MG63 (cell line): ENCODE measurements at regions not wholly inside any gene's neighbourhood (a gene's known extent, or its start where the extent isn't known, plus 50 kb on each side); places are given as distances from the start of the nearest gene placed in this dataset.
"Not testable (repeated sequence)": the region's sequence is repeated elsewhere in the genome, so short reads cannot be mapped to it uniquely, and the experiment has no call there.

Experiments
- DNase-seq: peaks from one replicate; pipeline ENCODE4 v3.0.0-alpha.2; 2020
- H3K27me3 ChIP-seq: fragments of 250-450 bp; sonication (Bioruptor Pico); 2 replicates; pipeline ENCODE4 v1.5.1; 2020; ENCODE audit warnings: mild to moderate bottlenecking, moderate library complexity
- H3K36me3 ChIP-seq: fragments of 250-450 bp; sonication (Bioruptor Pico); 2 replicates; pipeline ENCODE4 v1.5.1; 2020; ENCODE audit warnings: mild to moderate bottlenecking, moderate library complexity
- H3K4me3 ChIP-seq: fragments of 250-450 bp; sonication (Bioruptor Pico); 2 replicates; pipeline ENCODE4 v1.5.1; 2020; ENCODE audit warnings: mild to moderate bottlenecking, moderate library complexity
- H3K9me3 ChIP-seq: fragments of 250-450 bp; sonication (Bioruptor Pico); 2 replicates; pipeline ENCODE4 v1.5.1; 2020; ENCODE audit warnings: mild to moderate bottlenecking, moderate library complexity

DNA sequence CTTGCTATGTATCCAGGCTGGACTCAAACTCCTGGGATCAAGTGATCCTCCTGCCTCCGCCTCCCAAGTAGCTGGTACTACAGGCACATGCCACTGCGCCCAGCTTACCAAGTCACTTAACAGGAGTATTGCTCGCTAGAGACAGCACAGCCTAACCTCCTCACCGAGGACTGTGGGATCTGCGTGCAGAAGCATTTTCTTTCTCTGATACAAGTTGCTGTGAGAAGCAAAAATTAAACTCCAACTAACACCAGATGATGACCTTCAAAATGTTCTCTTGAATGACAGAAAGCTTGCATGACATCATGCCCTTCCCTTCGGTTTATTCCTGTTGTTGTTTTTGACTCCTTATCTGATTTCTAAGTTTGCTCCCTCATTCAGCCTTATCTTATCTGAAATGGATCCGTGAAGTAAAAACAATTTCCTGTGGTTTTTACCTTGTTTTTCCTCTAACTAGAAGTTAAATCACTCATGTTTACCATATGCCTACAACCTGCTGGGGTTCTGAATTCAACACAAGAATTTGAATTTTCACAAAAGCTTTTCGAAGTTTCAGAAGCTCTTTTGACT is 94.4 kb upstream of the KIF5B start:
- H3K36me3 ChIP-seq = no peaks in the 10 kb centered on the region
- H3K9me3 ChIP-seq = peaks cover 12% of the 10 kb centered on the region
- no peaks in the 10 kb centered on the region for H3K27me3 ChIP-seq
- H3K4me3 ChIP-seq = no peak overlapping the region
- no peak for DNase-seq

DNA sequence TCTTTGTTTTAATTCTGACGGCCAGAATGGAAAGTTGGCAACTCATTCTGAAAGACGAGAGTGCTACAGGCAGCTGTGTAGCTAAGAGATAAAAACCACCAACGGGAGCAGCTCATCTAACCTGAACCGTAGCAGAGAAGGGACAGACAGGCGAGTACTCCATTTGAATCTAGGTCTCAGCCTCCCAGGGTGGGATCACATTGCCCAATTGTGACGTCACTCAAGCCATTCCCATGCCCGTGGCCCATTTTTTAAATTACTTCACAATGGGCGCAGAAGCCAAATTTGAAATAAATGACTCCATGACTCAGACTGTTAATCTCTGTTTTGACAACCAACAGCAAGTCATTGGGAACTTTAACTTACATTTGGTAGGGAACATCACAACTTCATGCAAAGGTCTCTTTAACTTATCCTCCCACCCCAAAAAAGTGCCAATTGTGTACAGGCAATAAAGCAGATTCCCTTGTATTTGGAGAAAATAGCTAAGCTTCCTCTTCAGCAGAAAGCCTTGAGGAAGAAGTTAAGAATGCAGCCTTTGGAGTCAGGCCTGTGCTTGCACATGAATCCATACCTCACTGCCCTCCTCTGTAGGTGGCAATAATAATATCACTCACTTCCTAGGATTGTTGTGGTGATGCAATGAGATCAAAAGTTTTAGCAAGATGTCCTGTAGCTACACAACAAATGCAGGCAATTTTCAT is 93.2 kb upstream of the KIF5B start:
- Histone ChIP-seq H3K4me3 (peak overlapping the region; percentile 17), H3K27me3 (no peaks in the 10 kb centered on the region), H3K9me3 (peaks cover 12% of the 10 kb centered on the region), H3K36me3 (no peaks in the 10 kb centered on the region)
- peak; percentile 80 for DNase-seq

DNA sequence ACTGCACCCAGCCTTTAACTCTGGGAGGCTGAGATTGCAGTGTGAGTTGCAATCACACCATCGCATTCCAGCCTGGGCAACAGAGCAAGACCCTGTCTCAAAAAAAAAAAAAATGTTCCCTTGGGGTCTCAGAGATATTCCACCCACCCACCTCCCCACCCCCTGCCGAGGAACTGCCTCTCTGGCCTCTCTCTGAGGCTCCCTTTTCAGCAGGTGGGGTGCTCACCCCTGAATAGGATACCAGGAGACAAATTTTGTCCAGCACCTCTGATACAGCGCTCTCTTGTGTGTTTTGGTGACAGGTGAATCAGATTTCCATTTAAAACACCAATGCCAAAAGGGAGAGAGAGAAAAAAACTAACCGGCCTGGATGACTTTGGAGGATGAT is 92.6 kb upstream of the KIF5B start:
- Histone ChIP-seq H3K27me3 (no peaks in the 10 kb centered on the region), H3K4me3 (peak overlapping the region; percentile 17), H3K9me3 (peaks cover 12% of the 10 kb centered on the region), H3K36me3 (no peaks in the 10 kb centered on the region)
- DNase-seq = no peak

- Histone ChIP-seq H3K4me3 (no peak overlapping the region), H3K27me3 (no peaks in the 10 kb centered on the region), H3K36me3 (no peaks in the 10 kb centered on the region), H3K9me3 (peaks cover 2% of the 10 kb centered on the region; the same call in 1 of the 2 replicates)
- DNase-seq = no peak
Observed at GRCh38 chr10:32147730-32148129, 91.5 kb upstream of the KIF5B start.

DNA sequence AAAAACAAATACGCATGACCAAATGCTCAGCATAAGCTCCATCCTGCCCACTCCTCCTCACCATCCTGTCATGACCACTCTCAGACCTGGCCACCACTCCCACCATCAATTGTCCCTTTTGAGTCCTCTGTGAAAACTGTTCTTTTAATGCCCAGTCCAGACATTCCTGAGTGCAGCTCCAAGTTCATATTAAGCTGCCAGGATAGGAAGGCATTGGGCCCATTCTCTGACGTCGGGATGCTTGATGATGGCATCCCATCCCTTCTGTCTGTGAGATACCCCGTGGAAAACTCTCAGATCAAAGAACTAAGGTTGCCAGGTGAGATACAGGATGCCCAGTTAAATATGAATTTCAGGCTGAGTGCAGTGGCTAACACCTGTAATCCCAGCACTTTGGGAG is 89.9 kb upstream of the KIF5B start:
- Histone ChIP-seq H3K9me3 (no peaks in the 10 kb centered on the region), H3K36me3 (no peaks in the 10 kb centered on the region), H3K27me3 (no peaks in the 10 kb centered on the region), H3K4me3 (no peak overlapping the region)
- no peak for DNase-seq

DNA sequence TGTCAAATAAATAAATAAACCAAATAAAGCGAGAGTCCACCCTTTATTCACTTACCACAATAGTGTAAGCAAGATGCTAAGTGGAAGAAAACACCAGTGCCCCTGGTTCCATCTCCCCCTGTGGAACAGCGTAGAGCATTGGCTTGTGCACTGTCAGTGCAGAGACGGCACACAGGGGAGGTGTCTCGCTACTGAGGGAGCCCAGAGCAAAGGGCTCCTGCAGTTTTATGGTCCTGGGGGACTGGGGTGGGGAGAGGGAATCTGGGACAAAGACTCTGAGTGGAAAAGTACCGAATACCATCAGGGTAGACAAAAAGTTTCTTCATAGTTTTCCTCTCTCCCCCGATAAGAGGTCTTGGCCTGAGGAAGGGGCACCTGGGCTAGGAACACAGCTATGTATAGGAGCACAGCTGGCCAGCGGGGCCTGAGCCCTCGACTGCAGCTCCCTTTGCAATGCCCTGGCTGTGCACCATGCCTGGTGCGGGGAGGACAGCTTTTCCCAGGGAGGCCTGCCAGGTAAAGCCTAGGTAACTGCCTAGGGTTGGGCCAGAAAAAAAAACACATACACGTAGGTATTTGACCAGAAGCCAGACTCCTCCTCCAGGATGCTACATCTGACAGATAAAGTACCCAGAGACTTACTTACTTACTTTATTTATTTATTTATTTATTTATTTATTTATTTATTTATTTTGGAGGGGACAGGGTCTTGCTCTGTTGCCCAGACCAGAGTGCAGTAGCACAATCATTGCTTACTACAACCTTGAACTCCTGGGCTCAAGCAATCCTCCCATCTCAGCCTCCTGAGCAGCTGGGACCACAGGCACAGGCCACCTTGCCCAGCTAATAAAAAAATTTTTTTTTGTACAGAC is 88.8 kb upstream of the KIF5B start:
- H3K9me3 ChIP-seq = no peaks in the 10 kb centered on the region
- no peaks in the 10 kb centered on the region for H3K36me3 ChIP-seq
- H3K27me3 ChIP-seq = no peaks in the 10 kb centered on the region
- no peak overlapping the region for H3K4me3 ChIP-seq
- no peak for DNase-seq

DNA sequence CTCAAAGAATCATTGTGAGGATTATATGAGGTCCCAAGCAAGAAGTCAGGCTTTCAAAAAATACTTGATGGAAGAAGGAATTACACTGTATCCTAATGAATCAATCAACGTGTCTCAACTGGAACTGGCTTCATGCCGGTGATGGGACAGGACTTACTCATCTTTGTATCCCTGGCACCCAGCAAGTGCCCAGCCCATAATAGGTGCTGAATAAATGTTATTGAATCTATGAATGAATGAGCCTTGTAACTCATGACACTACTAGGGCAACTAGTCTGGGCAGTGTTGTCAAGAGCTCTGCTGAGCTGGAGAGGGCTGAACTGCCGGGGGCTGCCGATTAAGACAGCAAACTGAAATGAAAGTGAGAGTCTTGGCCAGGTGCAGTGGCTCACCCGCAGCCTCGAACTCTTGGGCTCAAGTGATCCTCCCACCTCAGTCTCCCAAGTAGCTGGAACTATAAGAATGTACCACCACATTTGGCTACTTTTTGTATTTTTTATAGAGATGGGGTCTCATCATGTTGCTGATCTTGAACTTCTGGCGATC is 87.2 kb upstream of the KIF5B start:
- peak; percentile 32 for DNase-seq
- Histone ChIP-seq H3K27me3 (no peaks in the 10 kb centered on the region), H3K4me3 (no peak overlapping the region), H3K9me3 (no peaks in the 10 kb centered on the region), H3K36me3 (no peaks in the 10 kb centered on the region)

DNA sequence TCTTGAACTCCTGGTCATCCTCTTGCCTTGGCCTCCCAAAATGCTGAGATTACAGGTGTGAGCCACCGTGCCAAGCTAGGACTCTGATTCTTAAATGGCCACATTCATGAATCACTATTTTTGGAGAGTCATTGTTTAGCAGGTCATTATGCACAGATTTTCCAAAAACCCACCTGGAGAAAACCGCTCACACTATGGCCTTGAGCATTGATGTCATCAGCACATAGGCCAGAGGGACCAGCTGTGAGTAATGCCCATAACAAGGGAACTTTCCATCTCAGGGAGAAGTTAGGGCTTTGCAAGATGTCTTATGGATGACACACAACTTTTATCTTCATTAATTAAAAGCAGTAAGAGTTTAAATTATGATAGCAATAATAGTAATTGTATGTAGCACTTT is 86.4 kb upstream of the KIF5B start:
- no peaks in the 10 kb centered on the region for H3K27me3 ChIP-seq
- no peaks in the 10 kb centered on the region for H3K36me3 ChIP-seq
- no peaks in the 10 kb centered on the region for H3K9me3 ChIP-seq
- no peak for DNase-seq
- no peak overlapping the region for H3K4me3 ChIP-seq

- no peak for DNase-seq
- Histone ChIP-seq H3K27me3 (no peaks in the 10 kb centered on the region), H3K9me3 (no peaks in the 10 kb centered on the region), H3K36me3 (no peaks in the 10 kb centered on the region), H3K4me3 (no peak overlapping the region)
Observed at GRCh38 chr10:32141018-32141807, 85.0 kb upstream of the KIF5B start.

DNA sequence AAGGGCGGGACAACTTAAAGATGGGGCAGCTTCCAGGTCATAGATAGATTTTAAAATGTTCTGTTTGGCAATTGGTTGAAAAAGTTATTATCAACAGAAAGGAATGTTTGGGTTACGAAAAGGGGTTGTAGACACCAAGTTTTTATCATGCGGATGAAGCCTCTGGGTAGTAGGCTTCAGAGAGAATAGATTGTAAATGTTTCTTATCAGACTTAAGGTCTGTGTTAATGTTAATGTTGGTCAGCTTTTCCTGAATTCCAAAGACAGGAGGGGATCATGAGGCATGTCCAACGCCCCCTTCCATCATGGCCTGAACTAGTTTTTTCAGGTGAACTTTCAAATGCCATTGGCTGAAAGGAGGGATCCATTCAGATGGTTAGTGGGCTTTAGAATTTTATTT is 84.2 kb upstream of the KIF5B start:
- DNase-seq = no peak
- Histone ChIP-seq H3K27me3 (no peaks in the 10 kb centered on the region), H3K4me3 (no peak overlapping the region), H3K36me3 (no peaks in the 10 kb centered on the region), H3K9me3 (no peaks in the 10 kb centered on the region)

DNA sequence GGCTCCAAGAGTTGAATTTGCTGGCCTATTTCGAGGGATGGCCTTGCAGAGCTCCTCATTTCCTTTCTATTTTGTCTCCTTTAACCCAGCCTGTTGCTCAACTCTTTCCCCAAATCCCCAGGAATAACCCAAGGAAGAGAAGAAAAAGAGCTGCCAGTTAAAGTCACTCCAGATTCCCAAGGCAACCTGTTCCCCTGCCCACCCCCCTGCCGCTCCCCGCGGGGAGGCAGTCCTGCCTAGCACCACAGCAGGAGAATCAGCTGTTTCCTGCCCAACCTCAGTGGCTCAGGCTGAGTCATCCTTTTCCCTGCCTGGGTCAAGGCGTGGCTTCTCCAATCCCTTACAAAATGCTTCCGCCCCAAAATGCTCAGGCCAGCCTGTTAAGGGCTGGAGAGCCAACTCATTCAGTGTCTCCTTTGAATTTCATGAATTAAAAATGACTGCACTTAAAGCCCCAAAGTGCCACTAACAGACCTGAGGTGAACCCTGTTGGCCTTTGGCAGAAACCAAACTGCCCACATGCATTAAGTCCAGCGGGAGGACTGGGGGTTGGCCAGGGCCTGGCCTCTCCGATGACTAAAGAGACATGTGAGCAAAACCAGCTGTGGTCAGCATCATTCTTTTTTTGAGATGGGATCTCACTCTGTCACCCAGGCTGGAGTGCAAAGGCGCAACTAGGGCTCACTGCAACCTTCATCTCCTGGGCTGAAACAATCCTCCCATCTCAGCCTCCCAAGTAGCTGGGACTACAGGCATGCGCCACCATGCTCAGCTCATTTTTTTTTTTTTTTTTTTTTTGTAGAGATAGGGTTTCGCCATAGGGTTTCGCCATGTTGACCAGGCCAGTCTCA is 83.2 kb upstream of the KIF5B start:
- no peaks in the 10 kb centered on the region for H3K9me3 ChIP-seq
- H3K36me3 ChIP-seq = no peaks in the 10 kb centered on the region
- DNase-seq = peak; percentile 98
- H3K4me3 ChIP-seq = no peak overlapping the region
- H3K27me3 ChIP-seq = no peaks in the 10 kb centered on the region

DNA sequence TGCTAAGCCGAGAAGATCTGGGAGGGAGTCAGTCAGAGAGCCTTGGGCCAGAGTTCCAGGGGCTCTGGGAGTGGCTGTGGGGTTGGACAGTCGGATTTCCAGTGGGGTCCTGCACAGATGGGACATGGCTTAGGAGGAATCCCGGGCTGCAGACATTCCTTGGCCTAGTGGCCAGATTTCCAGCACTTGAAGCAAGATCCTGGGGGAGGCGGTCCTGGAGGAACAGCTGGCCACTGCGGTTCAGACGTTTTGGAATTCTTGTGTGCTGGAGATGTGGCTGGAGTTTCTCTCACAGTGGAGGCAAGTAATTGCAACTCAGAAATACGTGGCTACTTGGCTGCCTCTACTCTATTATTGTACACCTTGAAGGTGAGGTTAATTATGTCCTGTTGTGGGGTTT is 80.7 kb upstream of the KIF5B start:
- not testable (repeated sequence) for DNase-seq

DNA sequence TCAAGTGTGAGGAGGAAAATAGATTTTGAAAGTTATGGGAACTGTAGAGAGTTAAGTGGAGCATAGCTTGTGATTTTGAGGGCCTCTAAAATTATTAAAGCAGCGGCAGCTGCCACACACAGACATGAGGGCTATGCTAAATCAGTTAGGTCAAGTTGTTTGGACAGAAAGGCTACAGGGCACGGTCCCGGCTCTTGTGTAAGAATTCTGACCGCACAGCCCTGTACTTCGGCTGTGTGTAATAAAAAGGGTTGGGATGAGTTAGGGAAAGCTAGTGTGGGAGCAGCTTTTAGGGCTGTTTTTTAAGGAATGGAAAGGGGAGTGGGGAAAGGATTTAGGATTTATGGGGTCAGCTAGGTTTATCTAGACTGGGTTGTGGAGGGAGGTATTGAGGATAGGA is 79.6 kb upstream of the KIF5B start:
- not testable (repeated sequence) for H3K9me3 ChIP-seq, H3K27me3 ChIP-seq, H3K36me3 ChIP-seq, H3K4me3 ChIP-seq, DNase-seq

More for the DNA sequence above, 80.7 kb upstream of the KIF5B start:
- not testable (repeated sequence) for H3K9me3 ChIP-seq, H3K27me3 ChIP-seq, H3K4me3 ChIP-seq, H3K36me3 ChIP-seq

DNA sequence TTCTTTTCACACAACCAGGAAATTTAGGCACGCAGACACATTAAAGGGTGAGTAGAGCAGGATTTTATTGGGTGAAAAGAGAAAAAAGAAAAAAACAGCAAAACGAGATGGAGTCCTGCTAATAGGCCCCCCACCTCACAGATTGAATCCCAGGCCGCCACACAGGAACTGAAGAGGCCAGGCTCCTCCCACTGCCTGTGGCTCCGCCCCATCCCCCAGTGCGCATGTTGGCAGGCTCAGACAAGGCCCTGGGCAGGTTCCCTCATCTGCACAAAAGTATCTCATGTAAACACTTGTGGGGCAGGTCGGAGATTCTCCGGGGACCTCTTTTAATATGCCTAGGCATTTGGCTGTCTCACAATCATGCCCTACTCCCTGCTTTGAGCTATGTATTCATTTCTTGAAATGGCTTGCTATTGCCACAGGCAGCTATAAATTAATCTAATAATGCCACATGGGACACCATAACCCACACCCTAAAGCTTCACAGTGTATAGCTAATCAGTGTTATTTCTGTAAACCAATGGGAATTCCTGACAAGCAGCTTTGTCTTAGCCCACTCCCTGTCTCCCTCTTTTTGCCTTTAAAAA is 76.2 kb upstream of the KIF5B start:
- Histone ChIP-seq H3K36me3 (no peaks in the 10 kb centered on the region), H3K9me3 (no peaks in the 10 kb centered on the region), H3K4me3 (no peak overlapping the region), H3K27me3 (no peaks in the 10 kb centered on the region)
- no peak for DNase-seq

- no peaks in the 10 kb centered on the region for H3K27me3 ChIP-seq
- no peak for DNase-seq
- H3K36me3 ChIP-seq = no peaks in the 10 kb centered on the region
- H3K9me3 ChIP-seq = no peaks in the 10 kb centered on the region
- H3K4me3 ChIP-seq = no peak overlapping the region
Observed at GRCh38 chr10:32131388-32131787, 75.2 kb upstream of the KIF5B start.

- DNase-seq = no peak
- Histone ChIP-seq H3K9me3 (no peaks in the 10 kb centered on the region), H3K36me3 (no peaks in the 10 kb centered on the region), H3K4me3 (no peak overlapping the region), H3K27me3 (no peaks in the 10 kb centered on the region)
Observed at GRCh38 chr10:32130788-32131187, 74.6 kb upstream of the KIF5B start.
